K562 (cell line): ENCODE measurements at regions not wholly inside any gene's neighbourhood (a gene's known extent, or its start where the extent isn't known, plus 50 kb on each side); places are given as distances from the start of the nearest gene placed in this dataset.

Experiments
- FOXA3 ChIP-seq, 2 experiments: fragments of 450-650 bp in 1 of 2; sonication (generic) in 1 of 2; formaldehyde crosslinking; IDR thresholded peaks in 1 of 2; conservative IDR thresholded peaks in 1 of 2; 2 replicates each; pipeline versions ENCODE4 v1.4.0 to v1.8.0; 2020 to 2022; ENCODE audit warnings: mild to moderate bottlenecking in 2 of 2, missing genetic modification reagents in 1 of 2
- MTA3 ChIP-seq: fragments of 450-650 bp; formaldehyde crosslinking; IDR thresholded peaks from 2 replicates; pipeline ENCODE4 v1.6.1; 2017; ENCODE audit warnings: mild to moderate bottlenecking, borderline replicate concordance
- NCOR1 ChIP-seq: fragments of 450-650 bp; IDR thresholded peaks from 2 replicates; pipeline ENCODE4 v1.6.1; 2016; ENCODE audit warnings: mild to moderate bottlenecking, moderate library complexity
- PATZ1 ChIP-seq: fragments of 250-450 bp; sonication (Bioruptor Pico); IDR thresholded peaks from 2 replicates; pipeline ENCODE4 v1.5.0; 2020; ENCODE audit warnings: mild to moderate bottlenecking, borderline replicate concordance
- RCOR1 ChIP-seq, 2 experiments: IDR thresholded peaks; 2 replicates each; pipeline ENCODE4 v1.6.1; 2012; ENCODE audit warnings: low read depth in 2 of 2, low read length in 2 of 2, borderline replicate concordance in 1 of 2, improper control_type of control experiment in 1 of 2
- SIN3A ChIP-seq, 2 experiments: fragments of 150-350 bp in 1 of 2; IDR thresholded peaks; 2 replicates each; pipeline ENCODE4 v1.6.1; 2011 to 2016; ENCODE audit warnings: borderline replicate concordance in 2 of 2, low read depth in 2 of 2, low read length in 2 of 2, mild to moderate bottlenecking in 2 of 2, moderate library complexity in 2 of 2; ENCODE audit not compliant: control insufficient read depth in 1 of 2
- XRCC3 ChIP-seq: fragments of 450-650 bp; IDR thresholded peaks from 2 replicates; pipeline ENCODE4 v1.6.1; 2017; ENCODE audit warnings: mild to moderate bottlenecking, moderate library complexity
- YY1 ChIP-seq, 3 experiments: IDR thresholded peaks; 2 replicates each; pipeline ENCODE4 v1.6.1; 2011; ENCODE audit warnings: low read length in 2 of 3, mild to moderate bottlenecking in 2 of 3, moderate library complexity in 2 of 3, borderline replicate concordance in 1 of 3, control low read depth in 1 of 3, low read depth in 1 of 3; ENCODE audit not compliant: insufficient read depth in 3 of 3, insufficient replicate concordance in 2 of 3, control insufficient read depth in 1 of 3, insufficient read length in 1 of 3; ENCODE audit errors: extremely low read depth in 1 of 3
- ZBTB7A ChIP-seq: IDR thresholded peaks from 2 replicates; pipeline ENCODE4 v1.6.1; 2011; ENCODE audit warnings: low read depth, mild to moderate bottlenecking, low read length, moderate library complexity, borderline replicate concordance; ENCODE audit not compliant: control insufficient read depth
- ZNF121 ChIP-seq: sonication (generic); formaldehyde crosslinking; conservative IDR thresholded peaks from 2 replicates; pipeline ENCODE4 v1.8.0; 2022; ENCODE audit warnings: missing genetic modification reagents
- TF ChIP-seq, protein P1 (sequence below), 3 experiments: IDR thresholded peaks in 2 of 3; conservative IDR thresholded peaks in 1 of 3; 2 replicates each; pipeline ENCODE4 v1.5.1; 2011 to 2012; ENCODE audit warnings: low read length in 3 of 3, mild to moderate bottlenecking in 3 of 3, control low read depth in 2 of 3, improper control_type of control experiment in 1 of 3, inconsistent platforms in 1 of 3, low read depth in 1 of 3, mixed read lengths in 1 of 3, moderate library complexity in 1 of 3; ENCODE audit not compliant: insufficient read depth in 2 of 3
- TF ChIP-seq, protein P2 (sequence below): sonication (generic); formaldehyde crosslinking; IDR thresholded peaks from 2 replicates; pipeline ENCODE4 v1.8.0; 2022; ENCODE audit warnings: missing genetic modification reagents, mild to moderate bottlenecking, borderline replicate concordance

DNA sequence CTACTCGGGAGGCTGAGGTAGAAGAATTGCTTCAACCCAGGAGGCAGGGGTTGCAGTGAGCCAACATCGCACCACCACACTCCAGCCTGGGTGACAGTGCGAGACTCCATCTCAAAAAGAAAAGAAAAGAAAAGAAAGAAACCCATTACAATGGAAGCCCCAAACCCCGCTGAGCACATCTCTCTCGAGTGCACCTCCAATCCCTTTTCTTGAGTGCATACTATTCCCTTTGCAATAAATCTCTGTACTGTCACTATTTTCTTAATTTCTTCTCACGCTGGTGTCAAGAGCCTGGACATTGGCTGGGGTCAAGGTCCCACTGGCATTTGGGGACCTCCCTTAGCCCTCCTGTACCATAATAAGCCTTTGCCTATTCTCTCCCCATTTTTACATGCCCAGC lies 398.4 kb upstream of the EEF2KMT start:
- TF ChIP-seq PATZ1 (CRISPR knock-in tag): no peak
- TF ChIP-seq ZBTB7A: no peak
- no peak for TF ChIP-seq FOXA3 (CRISPR knock-in tag; conservative IDR thresholded peaks at IDR 0.05 in 1 of 2, IDR thresholded peaks at IDR 0.05 in 1 of 2)
- no peak for TF ChIP-seq MTA3
- no peak for TF ChIP-seq SIN3A (IDR thresholded peaks at IDR 0.05; ENCODE audit: borderline replicate concordance in 2 of 2, control insufficient read depth in 1 of 2, low read depth in 2 of 2, low read length in 2 of 2)
- no peak for TF ChIP-seq NCOR1
- TF ChIP-seq ZNF121 (CRISPR knock-in tag): no peak
- TF ChIP-seq, protein P1, sequence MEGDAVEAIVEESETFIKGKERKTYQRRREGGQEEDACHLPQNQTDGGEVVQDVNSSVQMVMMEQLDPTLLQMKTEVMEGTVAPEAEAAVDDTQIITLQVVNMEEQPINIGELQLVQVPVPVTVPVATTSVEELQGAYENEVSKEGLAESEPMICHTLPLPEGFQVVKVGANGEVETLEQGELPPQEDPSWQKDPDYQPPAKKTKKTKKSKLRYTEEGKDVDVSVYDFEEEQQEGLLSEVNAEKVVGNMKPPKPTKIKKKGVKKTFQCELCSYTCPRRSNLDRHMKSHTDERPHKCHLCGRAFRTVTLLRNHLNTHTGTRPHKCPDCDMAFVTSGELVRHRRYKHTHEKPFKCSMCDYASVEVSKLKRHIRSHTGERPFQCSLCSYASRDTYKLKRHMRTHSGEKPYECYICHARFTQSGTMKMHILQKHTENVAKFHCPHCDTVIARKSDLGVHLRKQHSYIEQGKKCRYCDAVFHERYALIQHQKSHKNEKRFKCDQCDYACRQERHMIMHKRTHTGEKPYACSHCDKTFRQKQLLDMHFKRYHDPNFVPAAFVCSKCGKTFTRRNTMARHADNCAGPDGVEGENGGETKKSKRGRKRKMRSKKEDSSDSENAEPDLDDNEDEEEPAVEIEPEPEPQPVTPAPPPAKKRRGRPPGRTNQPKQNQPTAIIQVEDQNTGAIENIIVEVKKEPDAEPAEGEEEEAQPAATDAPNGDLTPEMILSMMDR (IDR thresholded peaks at IDR 0.05 in 2 of 3, conservative IDR thresholded peaks at IDR 0.05 in 1 of 3; ENCODE audit: insufficient read depth in 2 of 3, low read depth in 1 of 3, low read length in 3 of 3): no peak
- TF ChIP-seq RCOR1 (IDR thresholded peaks at IDR 0.05; ENCODE audit: borderline replicate concordance in 1 of 2, low read depth in 2 of 2, low read length in 2 of 2): no peak
- TF ChIP-seq, protein P2, sequence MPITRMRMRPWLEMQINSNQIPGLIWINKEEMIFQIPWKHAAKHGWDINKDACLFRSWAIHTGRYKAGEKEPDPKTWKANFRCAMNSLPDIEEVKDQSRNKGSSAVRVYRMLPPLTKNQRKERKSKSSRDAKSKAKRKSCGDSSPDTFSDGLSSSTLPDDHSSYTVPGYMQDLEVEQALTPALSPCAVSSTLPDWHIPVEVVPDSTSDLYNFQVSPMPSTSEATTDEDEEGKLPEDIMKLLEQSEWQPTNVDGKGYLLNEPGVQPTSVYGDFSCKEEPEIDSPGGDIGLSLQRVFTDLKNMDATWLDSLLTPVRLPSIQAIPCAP (CRISPR knock-in tag): no peak
- TF ChIP-seq XRCC3: no peak
- no peak for TF ChIP-seq YY1 (IDR thresholded peaks at IDR 0.05; ENCODE audit: borderline replicate concordance in 1 of 3, control insufficient read depth in 1 of 3, extremely low read depth in 1 of 3, insufficient read depth in 3 of 3, insufficient read length in 1 of 3, insufficient replicate concordance in 2 of 3, low read depth in 1 of 3, low read length in 2 of 3)
